Endothelial cell of umbilical vein (primary cell): ENCODE measurements at regions not wholly inside any gene's neighbourhood (a gene's known extent, or its start where the extent isn't known, plus 50 kb on each side); places are given as distances from the start of the nearest gene placed in this dataset.

Experiments
- CTCF ChIP-seq, 2 donors: IDR thresholded peaks; 1 replicate in 1 of 2; 2 replicates in 1 of 2; pipeline ENCODE4 v1.5.1; 2011; ENCODE audit warnings: low read length in 2 of 2, mild to moderate bottlenecking in 2 of 2, moderate library complexity in 2 of 2, control low read depth in 1 of 2, inconsistent platforms in 1 of 2, low read depth in 1 of 2; ENCODE audit not compliant: insufficient read depth in 1 of 2; ENCODE audit errors: extremely low read depth in 1 of 2
- EZH2 ChIP-seq: IDR thresholded peaks from 2 replicates; pipeline ENCODE4 v1.6.1; 2012; ENCODE audit warnings: borderline replicate concordance, low read depth, mild to moderate bottlenecking, moderate library complexity, low read length, inconsistent platforms; ENCODE audit not compliant: severe bottlenecking
- GATA2 ChIP-seq: IDR thresholded peaks from 2 replicates; pipeline ENCODE4 v1.7.0; 2011; ENCODE audit warnings: low read depth, mild to moderate bottlenecking, moderate library complexity, mixed read lengths, low read length; ENCODE audit not compliant: insufficient read length, insufficient read depth
- MAX ChIP-seq: IDR thresholded peaks from 2 replicates; pipeline ENCODE4 v1.6.1; 2011; ENCODE audit not compliant: insufficient read depth, insufficient read length
- MYC ChIP-seq: IDR thresholded peaks from one replicate; pipeline ENCODE4 v1.6.1; 2011; ENCODE audit warnings: mild to moderate bottlenecking, low read depth, low read length
- POLR2A ChIP-seq: IDR thresholded peaks from 2 replicates; pipeline ENCODE4 v1.6.1; 2012; ENCODE audit warnings: low read depth, mild to moderate bottlenecking, control low read depth, low read length
- POLR2AphosphoS5 ChIP-seq: IDR thresholded peaks from 2 replicates; pipeline ENCODE4 v1.6.1; 2012; ENCODE audit warnings: low read depth, mild to moderate bottlenecking, control low read depth, low read length, moderate library complexity; ENCODE audit not compliant: insufficient read depth

- no peak for TF ChIP-seq MAX
- TF ChIP-seq EZH2, result no peak
- TF ChIP-seq CTCF (IDR thresholded peaks at IDR 0.05; ENCODE audit: extremely low read depth in 1 of 2, insufficient read depth in 1 of 2, low read depth in 1 of 2, low read length in 2 of 2), result no peak
- no peak for TF ChIP-seq POLR2A
- no peak for TF ChIP-seq POLR2AphosphoS5
- TF ChIP-seq GATA2, result no peak
- TF ChIP-seq MYC, result no peak
Measured at GRCh38 chr1:71270394-71270915, 189.6 kb upstream of the ZRANB2 start.
